Immature natural killer cell (primary cell): ENCODE measurements at regions not wholly inside any gene's neighbourhood (a gene's known extent, or its start where the extent isn't known, plus 50 kb on each side); places are given as distances from the start of the nearest gene placed in this dataset.
A peak's percentile ranks its signal among the peaks of the same experiment; 100 is the strongest.

Experiments used
- DNase-seq, 3 donors: peaks; one replicate each; pipeline ENCODE4 v3.0.0; 2022; ENCODE audit warnings: mixed read lengths in 1 of 3
- H3K27ac Mint-ChIP-seq, 6 donors: one replicate each; pipeline ENCODE4 v1.8.0; 2020; ENCODE audit warnings: mixed read lengths in 6 of 6, mild to moderate bottlenecking in 5 of 6, inconsistent platforms in 4 of 6, moderate library complexity in 3 of 6
- H3K27me3 Mint-ChIP-seq, 3 donors: one replicate each; pipeline ENCODE4 v1.8.0; 2020 to 2021; ENCODE audit warnings: low read depth in 3 of 3, mild to moderate bottlenecking in 3 of 3, mixed read lengths in 3 of 3, moderate library complexity in 3 of 3, inconsistent platforms in 1 of 3
- H3K36me3 Mint-ChIP-seq, 3 donors: one replicate each; pipeline ENCODE4 v1.8.0; 2020; ENCODE audit warnings: mixed read lengths in 3 of 3, inconsistent platforms in 2 of 3, mild to moderate bottlenecking in 2 of 3
- H3K4me1 Mint-ChIP-seq, 2 donors: one replicate each; pipeline ENCODE4 v1.8.0; 2020; ENCODE audit warnings: inconsistent platforms in 2 of 2, mild to moderate bottlenecking in 2 of 2, mixed read lengths in 2 of 2, moderate library complexity in 1 of 2
- H3K4me3 Mint-ChIP-seq, 5 donors: one replicate each; pipeline ENCODE4 v1.8.0; 2020; ENCODE audit warnings: mild to moderate bottlenecking in 5 of 5, mixed read lengths in 5 of 5, inconsistent platforms in 3 of 5, moderate library complexity in 3 of 5
- H3K9me3 Mint-ChIP-seq, 6 donors: one replicate each; pipeline ENCODE4 v1.8.0; 2020; ENCODE audit warnings: mild to moderate bottlenecking in 6 of 6, mixed read lengths in 6 of 6, inconsistent platforms in 4 of 6, moderate library complexity in 3 of 6

DNA sequence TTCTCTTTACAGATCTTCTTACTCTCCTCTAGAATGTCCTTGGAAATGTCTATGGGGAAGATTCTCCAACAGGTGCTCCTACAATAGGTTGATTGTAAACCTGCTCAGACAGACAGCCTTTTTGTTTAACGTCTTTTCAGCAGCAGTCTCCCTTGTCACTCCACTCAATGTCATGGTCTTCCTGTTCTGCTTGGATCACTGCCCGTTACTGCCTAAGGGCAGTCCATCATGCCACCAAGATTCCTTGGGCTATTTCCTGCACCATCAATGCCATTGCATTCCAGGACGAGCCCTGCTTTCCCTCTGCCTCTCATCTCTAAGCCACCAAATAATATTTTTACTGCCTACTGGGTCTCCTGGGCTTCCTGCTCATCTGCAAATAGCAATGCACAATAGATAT lies 97.4 kb upstream of the GALNT5 start:
- H3K9me3 Mint-ChIP-seq: peaks cover 0 to 2% (median 0%) of the 10 kb centered on the region in 6 donors
- no peak for DNase-seq
- H3K27me3 Mint-ChIP-seq: peaks cover 0 to 2% (median 0%) of the 10 kb centered on the region in 3 donors
- H3K27ac Mint-ChIP-seq: no peak overlapping the region
- H3K4me3 Mint-ChIP-seq: no peak overlapping the region
- no peaks in the 10 kb centered on the region for H3K36me3 Mint-ChIP-seq
- no peaks in the 10 kb centered on the region for H3K4me1 Mint-ChIP-seq

DNA sequence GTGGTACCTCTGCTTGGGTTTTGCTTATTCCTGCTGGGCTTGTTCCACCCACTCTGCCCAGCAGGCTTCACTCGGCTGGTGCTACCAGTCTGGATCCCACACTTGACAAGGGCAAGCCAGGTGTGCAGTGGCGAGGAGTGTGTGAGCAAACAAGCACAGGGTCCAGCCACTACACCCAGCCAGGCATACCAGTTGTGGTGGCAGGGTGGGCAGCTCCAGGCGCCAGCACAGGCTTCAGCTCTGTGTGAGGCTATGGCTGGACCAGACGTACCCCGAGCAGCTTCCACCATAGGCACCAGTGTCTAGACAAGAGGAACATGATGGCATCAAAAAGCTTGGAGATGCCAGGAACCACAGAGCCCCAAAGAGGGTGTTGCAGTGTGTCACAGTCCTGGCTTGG lies 93.1 kb upstream of the GALNT5 start:
- Mint-ChIP-seq H3K27ac (no peak overlapping the region), H3K9me3 (no peaks in the 10 kb centered on the region), H3K4me1 (no peaks in the 10 kb centered on the region), H3K27me3 (peaks cover 0 to 3% (median 0%) of the 10 kb centered on the region in 3 donors), H3K36me3 (no peaks in the 10 kb centered on the region), H3K4me3 (no peak overlapping the region)
- no peak for DNase-seq

DNA sequence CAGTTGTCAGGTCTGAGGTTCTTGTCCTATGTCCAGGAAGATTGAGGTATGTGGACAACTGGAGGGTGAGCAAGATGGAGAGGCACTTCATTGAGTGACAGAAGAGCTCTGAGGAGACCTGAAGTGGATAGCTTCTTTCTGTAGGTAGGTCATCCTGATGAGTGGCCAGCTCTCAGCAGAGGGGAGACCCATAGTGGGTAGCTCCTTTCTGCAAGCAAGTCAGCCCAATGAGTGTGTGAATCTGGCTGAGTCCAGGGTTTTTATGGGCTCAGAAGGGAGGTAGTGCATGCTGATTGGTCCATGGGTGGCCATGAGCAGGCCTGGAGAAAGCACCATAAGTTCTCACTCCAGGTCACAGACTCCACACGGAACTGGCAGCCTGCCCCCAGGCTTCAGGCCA lies 92.6 kb upstream of the GALNT5 start:
- DNase-seq: no peak
- peaks cover 0 to 2% (median 0%) of the 10 kb centered on the region in 6 donors for H3K9me3 Mint-ChIP-seq

DNA sequence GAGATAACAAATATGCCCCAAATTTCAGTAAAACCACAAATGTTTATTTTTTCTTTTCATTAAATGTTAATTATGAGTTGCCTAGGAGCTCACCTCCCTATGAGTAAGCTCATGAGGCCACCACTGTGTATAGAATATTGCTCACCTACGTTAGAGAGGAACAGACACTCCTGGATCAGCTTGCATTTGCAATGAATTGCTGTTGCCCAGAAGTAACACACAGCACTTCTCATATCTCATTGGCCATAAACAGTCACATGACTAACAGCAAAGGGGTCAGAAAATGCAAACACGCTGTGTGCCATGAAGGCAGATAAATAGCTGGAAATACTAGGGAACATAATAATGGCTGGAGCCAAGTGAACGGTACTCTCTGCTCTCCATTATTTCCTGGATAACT lies 89.0 kb upstream of the GALNT5 start:
- Mint-ChIP-seq H3K4me1 (no peaks in the 10 kb centered on the region), H3K27me3 (peaks cover 0 to 3% (median 2%) of the 10 kb centered on the region in 3 donors), H3K36me3 (no peaks in the 10 kb centered on the region), H3K4me3 (no peak overlapping the region), H3K9me3 (peaks cover 0 to 2% (median 0%) of the 10 kb centered on the region in 6 donors), H3K27ac (no peak overlapping the region)
- DNase-seq: no peak

More for the DNA sequence above, 92.6 kb upstream of the GALNT5 start:
- Mint-ChIP-seq H3K36me3 (no peaks in the 10 kb centered on the region), H3K4me1 (no peaks in the 10 kb centered on the region), H3K27ac (no peak overlapping the region), H3K4me3 (no peak overlapping the region), H3K27me3 (peaks cover 0 to 3% (median 2%) of the 10 kb centered on the region in 3 donors)

DNA sequence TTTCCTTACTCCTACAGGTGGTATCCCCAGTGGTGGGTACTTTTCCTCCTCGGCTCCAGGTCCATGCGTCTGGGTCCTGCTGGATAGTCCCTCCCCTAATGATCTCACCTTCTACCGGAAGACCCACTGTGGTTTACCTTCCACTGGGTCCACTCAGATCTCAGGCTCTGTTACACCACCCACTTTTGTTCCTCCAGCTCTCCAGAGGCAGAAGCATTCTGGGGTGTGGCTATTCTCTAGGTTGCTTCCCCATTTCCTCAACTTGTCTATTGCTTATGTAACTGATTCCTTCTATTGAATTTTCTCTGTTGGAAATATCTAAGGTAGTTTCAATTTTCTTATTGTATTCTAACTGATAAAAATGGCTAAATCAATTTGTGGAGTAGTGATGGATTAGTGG lies 87.6 kb upstream of the GALNT5 start:
- Mint-ChIP-seq H3K9me3 (peaks cover 0 to 2% (median 0%) of the 10 kb centered on the region in 6 donors), H3K4me1 (no peaks in the 10 kb centered on the region), H3K27ac (no peak overlapping the region), H3K27me3 (peaks cover 0 to 3% (median 2%) of the 10 kb centered on the region in 3 donors), H3K36me3 (no peaks in the 10 kb centered on the region), H3K4me3 (no peak overlapping the region)
- DNase-seq: no peak

DNA sequence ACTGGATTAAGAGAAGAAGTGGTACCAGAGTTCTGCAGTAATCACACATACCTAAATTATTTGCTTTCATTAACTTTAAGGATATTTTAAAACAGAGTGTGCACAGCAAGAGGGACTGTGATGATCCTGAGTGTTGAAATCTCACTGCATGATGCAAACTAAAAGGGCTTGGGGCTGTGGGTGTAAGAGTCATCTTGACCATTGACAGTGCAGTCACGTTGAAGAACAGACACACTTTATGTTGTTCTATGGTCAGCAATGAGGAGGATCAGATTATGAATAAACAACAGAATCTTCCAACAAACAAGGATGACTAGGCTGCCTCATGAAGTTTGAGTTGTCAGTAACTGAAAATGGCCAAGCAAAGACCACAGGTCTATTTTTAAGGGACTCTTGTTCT lies 87.2 kb upstream of the GALNT5 start:
- Mint-ChIP-seq H3K27me3 (peaks cover 0 to 3% (median 2%) of the 10 kb centered on the region in 3 donors), H3K9me3 (peaks cover 0 to 2% (median 0%) of the 10 kb centered on the region in 6 donors), H3K36me3 (no peaks in the 10 kb centered on the region), H3K4me3 (no peak overlapping the region), H3K4me1 (no peaks in the 10 kb centered on the region), H3K27ac (no peak overlapping the region)
- no peak for DNase-seq

DNA sequence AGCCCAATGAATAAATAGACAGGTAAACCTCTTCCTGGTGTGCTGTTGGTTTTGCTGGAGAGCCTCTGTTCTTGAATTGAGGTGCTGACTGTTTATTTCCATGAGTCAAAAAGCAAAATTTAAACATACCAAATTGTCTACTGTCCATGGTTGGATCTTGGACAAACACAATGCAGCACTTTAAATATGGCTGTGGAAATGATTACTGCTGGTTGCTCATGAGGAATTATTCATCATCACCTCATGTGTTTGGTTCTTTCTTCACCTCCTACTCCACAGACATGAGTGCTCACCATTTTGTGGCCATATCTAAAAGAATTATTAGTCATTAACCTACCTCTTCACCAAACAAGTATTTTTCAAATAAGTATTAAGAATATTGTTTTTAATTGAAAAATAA lies 85.3 kb upstream of the GALNT5 start:
- Mint-ChIP-seq H3K9me3 (peaks cover 0 to 4% (median 0%) of the 10 kb centered on the region in 6 donors), H3K36me3 (no peaks in the 10 kb centered on the region), H3K4me3 (no peak overlapping the region), H3K27ac (no peak overlapping the region), H3K27me3 (peaks cover 0 to 2% (median 0%) of the 10 kb centered on the region in 3 donors), H3K4me1 (no peaks in the 10 kb centered on the region)
- DNase-seq: no peak

DNA sequence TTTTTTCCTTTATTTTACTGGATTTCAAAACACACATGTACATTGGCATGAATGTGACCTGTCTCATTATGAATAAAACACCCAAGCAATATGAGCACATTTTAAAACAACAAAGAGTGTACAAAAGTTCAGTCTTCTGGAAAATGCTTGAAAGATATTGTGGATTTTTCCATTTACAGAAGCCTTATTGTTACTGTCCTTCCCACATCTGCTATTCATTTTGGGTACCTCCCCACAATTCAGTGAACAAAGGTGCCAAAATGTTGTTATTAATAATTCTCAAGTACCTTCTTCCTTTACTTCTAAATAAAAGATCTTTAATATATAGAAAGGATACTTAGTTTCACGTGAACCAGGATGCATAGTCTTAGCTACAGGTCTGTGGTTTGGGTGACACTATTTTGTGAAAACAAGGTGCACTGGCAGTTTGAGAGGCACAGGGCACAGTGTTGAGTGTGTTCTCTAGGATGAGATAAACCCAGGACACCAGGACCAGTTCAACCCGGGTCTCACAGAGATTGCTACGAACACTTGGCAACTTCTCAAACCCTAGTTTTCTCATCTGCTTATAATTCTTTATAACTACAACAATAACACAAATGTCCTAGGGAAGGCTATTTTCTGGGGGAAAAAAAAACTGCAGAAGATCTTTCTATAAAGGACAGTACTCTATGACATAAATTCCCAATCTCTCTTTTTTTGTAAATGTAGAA lies 84.5 kb upstream of the GALNT5 start:
- H3K4me1 Mint-ChIP-seq: no peaks in the 10 kb centered on the region
- DNase-seq: no peak
- no peaks in the 10 kb centered on the region for H3K36me3 Mint-ChIP-seq
- H3K27ac Mint-ChIP-seq: no peak overlapping the region
- H3K4me3 Mint-ChIP-seq: no peak overlapping the region
- peaks cover 0 to 2% (median 0%) of the 10 kb centered on the region in 3 donors for H3K27me3 Mint-ChIP-seq
- H3K9me3 Mint-ChIP-seq: peaks cover 0 to 4% (median 0%) of the 10 kb centered on the region in 6 donors

DNA sequence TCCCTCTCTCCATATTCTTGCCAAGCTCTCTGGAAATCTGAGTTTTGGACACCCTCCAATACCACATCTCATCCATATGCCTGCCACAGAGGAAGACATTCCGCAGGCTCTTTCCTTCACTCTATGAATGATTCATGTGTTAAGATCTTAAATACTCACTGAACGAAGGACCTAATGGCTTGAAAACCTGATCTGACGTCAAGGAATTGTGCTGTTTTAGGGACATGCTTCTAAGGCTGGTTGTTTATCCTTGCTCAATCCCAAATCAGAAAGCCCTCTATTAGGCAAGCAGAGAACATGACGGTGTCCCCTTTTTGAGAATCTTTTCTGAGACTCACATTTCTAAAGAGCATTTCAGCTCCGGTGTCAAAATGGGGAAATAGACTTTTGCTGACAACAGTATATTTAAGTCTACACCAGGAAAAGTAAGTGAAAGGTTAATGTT lies 83.7 kb upstream of the GALNT5 start:
- H3K9me3 Mint-ChIP-seq: peaks cover 0 to 4% (median 0%) of the 10 kb centered on the region in 6 donors
- no peak overlapping the region for H3K4me3 Mint-ChIP-seq
- H3K27ac Mint-ChIP-seq: no peak overlapping the region
- H3K27me3 Mint-ChIP-seq: peaks cover 0 to 2% (median 0%) of the 10 kb centered on the region in 3 donors
- H3K4me1 Mint-ChIP-seq: no peaks in the 10 kb centered on the region
- no peak for DNase-seq
- H3K36me3 Mint-ChIP-seq: no peaks in the 10 kb centered on the region

DNA sequence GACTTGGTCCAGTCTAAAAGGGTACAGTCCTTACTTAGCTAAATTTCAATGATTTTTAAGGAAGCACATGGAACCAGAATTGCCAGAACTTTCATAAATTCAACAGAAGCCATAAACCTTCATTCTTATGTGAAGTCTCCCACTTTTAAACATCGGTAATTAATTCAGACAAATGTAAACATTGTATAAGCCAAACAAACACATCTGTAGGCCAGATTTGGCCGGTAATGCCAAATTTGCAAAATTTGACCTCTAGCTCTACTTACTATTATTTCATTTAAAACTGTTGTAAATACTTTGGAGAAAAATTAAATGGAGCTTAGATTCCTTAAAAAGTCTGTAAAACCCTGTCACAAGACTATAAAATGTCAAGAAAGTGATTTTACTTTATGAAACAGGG lies 83.2 kb upstream of the GALNT5 start:
- Mint-ChIP-seq H3K27me3 (peaks cover 0 to 2% (median 0%) of the 10 kb centered on the region in 3 donors), H3K27ac (no peak overlapping the region), H3K4me1 (no peaks in the 10 kb centered on the region), H3K4me3 (no peak overlapping the region), H3K36me3 (no peaks in the 10 kb centered on the region), H3K9me3 (peaks cover 0 to 4% (median 0%) of the 10 kb centered on the region in 6 donors)
- no peak for DNase-seq

DNA sequence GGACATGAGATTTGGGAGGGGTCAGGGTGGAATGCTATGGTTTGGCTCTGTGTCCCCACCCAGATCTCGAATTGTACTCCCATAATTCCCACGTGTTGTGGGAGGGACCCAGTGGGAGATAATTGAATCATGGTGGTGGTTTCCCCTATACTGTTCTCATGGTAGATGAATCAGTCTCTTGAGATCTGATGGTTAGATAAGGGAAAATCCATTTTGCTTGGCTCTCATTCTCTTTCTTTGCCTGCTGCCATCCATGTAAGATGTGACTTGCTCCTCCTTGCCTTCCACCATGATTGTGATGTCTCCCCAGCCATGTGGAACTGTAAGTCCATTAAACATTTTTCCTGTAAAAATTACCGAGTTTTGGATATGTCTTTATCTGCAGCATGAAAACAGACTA lies 80.9 kb upstream of the GALNT5 start:
- Mint-ChIP-seq H3K27me3 (no peaks in the 10 kb centered on the region), H3K4me1 (no peaks in the 10 kb centered on the region), H3K4me3 (no peak overlapping the region), H3K36me3 (no peaks in the 10 kb centered on the region), H3K9me3 (peaks cover 0 to 2% (median 0%) of the 10 kb centered on the region in 6 donors), H3K27ac (peak overlapping the region in 1 of 6 donors; percentile 41)
- DNase-seq: no peak

DNA sequence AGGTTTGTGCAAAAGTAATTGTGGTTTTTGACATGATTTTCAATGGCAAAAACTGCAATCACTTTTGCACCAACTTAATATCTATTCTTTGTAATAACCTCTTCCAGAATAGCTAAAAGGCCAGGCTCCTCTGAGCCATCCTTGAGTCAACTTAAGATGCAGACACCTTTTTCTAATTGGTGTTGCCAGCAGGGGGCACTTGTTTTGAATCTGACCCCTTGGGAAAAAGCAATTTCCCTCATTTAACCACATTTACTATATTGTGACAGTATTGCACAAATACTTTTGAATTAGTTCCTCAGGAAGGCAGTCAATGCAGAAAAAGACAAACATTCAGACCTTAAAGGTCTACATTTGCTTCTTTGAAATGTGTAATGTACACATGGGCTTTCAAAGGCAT lies 78.6 kb upstream of the GALNT5 start:
- Mint-ChIP-seq H3K27ac (no peak overlapping the region), H3K4me3 (no peak overlapping the region), H3K9me3 (peaks cover 0 to 2% (median 0%) of the 10 kb centered on the region in 6 donors), H3K36me3 (no peaks in the 10 kb centered on the region), H3K27me3 (no peaks in the 10 kb centered on the region), H3K4me1 (peaks cover 0 to 1% of the 10 kb centered on the region in 2 donors)
- DNase-seq: no peak

DNA sequence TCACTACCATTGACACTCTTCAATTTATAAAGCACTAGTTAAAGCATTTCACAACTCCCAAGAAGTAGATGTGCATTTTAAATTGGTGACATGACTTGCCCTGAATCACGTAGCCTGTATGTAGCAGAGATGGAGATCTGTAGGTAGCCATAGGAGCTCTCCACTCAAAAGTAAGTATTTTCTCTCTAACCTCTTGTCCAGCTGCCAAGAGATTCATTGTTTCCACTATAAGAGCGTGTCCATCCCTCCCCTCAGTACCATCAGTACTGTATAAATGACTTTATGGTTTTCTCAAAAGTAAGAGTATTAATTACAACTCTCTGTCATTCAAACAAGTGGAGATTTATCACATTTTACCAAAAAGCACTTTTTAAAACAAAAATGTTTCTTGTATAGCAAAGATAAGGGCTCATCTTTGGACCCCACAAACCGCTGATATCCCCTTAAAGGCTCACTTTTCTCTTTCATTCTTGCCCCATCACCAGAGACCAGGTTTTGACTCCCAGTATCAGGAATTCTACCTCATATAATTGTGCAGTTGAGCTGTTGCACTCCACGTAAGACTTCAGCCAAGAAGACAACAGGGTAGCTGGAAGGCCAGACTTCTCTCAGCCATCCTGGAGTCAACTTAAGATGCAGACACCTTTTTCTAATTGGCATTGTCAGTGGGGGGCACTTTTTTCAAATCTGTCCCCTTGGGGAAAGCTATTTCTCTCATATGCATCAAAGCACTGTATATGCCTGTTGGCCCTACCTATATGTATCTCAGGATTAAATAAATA lies 78.0 kb upstream of the GALNT5 start:
- peaks cover 0 to 2% (median 0%) of the 10 kb centered on the region in 6 donors for H3K9me3 Mint-ChIP-seq
- no peak overlapping the region for H3K27ac Mint-ChIP-seq
- H3K4me3 Mint-ChIP-seq: no peak overlapping the region
- H3K4me1 Mint-ChIP-seq: peaks cover 0 to 1% of the 10 kb centered on the region in 2 donors
- DNase-seq: no peak
- H3K36me3 Mint-ChIP-seq: no peaks in the 10 kb centered on the region
- no peaks in the 10 kb centered on the region for H3K27me3 Mint-ChIP-seq

DNA sequence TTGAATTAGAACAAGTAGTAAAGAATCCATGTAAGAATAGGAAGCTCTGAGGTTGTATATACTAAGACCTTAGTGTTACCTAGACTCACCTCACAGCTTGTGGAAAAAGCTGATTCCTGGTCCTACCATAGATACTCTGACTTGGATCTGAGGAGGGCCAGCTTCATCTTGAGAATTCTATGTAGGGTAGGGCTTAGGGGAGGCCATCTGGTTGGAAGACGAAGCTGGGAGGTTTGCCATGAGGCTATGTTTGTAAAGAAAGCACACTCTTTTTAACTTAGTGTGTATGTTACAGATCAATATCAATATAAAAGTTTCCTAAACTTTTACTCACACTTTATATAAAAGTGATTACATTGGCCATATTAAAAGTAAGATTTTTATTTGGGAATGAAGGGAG lies 77.1 kb upstream of the GALNT5 start:
- H3K4me3 Mint-ChIP-seq: no peak overlapping the region
- peaks cover 0 to 1% of the 10 kb centered on the region in 2 donors for H3K4me1 Mint-ChIP-seq
- no peaks in the 10 kb centered on the region for H3K36me3 Mint-ChIP-seq
- peaks cover 0 to 2% (median 0%) of the 10 kb centered on the region in 6 donors for H3K9me3 Mint-ChIP-seq
- no peaks in the 10 kb centered on the region for H3K27me3 Mint-ChIP-seq
- H3K27ac Mint-ChIP-seq: no peak overlapping the region
- DNase-seq: no peak
